SK-N-SH (cell line): ENCODE measurements at regions not wholly inside any gene's neighbourhood (a gene's known extent, or its start where the extent isn't known, plus 50 kb on each side); places are given as distances from the start of the nearest gene placed in this dataset.

Source experiments
- CTCF ChIA-PET: fragments of 300-600, 350-600 bp; formaldehyde crosslinking; extraction: SDS; loops from one replicate; lab custom pipeline; 2021; lab: Yijun Ruan, JAX
- POLR2A ChIA-PET: fragments of 350-600 bp; sonication (Branson Sonifier 250); formaldehyde crosslinking; extraction: SDS; loops from one replicate; lab custom pipeline; 2020; ENCODE audit warnings: antibody characterized with exemption, inconsistent platforms; lab: Yijun Ruan, JAX
- DNase-seq: peaks from one replicate; pipeline ENCODE4 v3.0.0; 2012
- H2AFZ ChIP-seq: fragments of 200-600 bp; sonication (generic); 2 replicates; pipeline ENCODE4 v1.8.1; 2016; ENCODE audit warnings: antibody characterized with exemption, mild to moderate bottlenecking, low read depth
- H3F3A ChIP-seq: fragments of 200-600 bp; sonication (generic); replicated peaks from 2 replicates; pipeline ENCODE3; 2016; ENCODE audit warnings: antibody characterized with exemption, mild to moderate bottlenecking; ENCODE audit not compliant: insufficient read depth
- H3K27ac ChIP-seq, 2 experiments: fragments of 200-500 bp in 1 of 2; fragments of 200-600 bp in 1 of 2; sonication (Bioruptor generic) in 1 of 2; sonication (generic), shearing (Covaris generic) in 1 of 2; 2 replicates each; pipeline versions ENCODE4 v1.5.1 to v1.6.1; 2014 to 2016; ENCODE audit warnings: low read depth in 2 of 2, inconsistent platforms in 1 of 2, low read length in 1 of 2, mild to moderate bottlenecking in 1 of 2, mixed read lengths in 1 of 2
- H3K27me3 ChIP-seq: fragments of 200-600 bp; sonication (generic), shearing (Covaris generic); 2 replicates; pipeline ENCODE4 v1.6.1; 2016; ENCODE audit warnings: mixed run types; ENCODE audit not compliant: insufficient read depth
- H3K36me3 ChIP-seq, 2 experiments: fragments of 200-500 bp in 1 of 2; fragments of 200-600 bp in 1 of 2; sonication (Bioruptor generic) in 1 of 2; sonication (generic) in 1 of 2; replicated peaks in 1 of 2; 2 replicates each; pipeline versions ENCODE3 to v1.5.1; 2014 to 2016; ENCODE audit warnings: low read length in 1 of 2, mild to moderate bottlenecking in 1 of 2; ENCODE audit not compliant: insufficient read depth in 2 of 2, control insufficient read depth in 1 of 2
- H3K4me1 ChIP-seq, 2 experiments: fragments of 200-500 bp in 1 of 2; fragments of 200-600 bp in 1 of 2; sonication (Bioruptor generic) in 1 of 2; sonication (generic), shearing (Covaris generic) in 1 of 2; 2 replicates each; pipeline versions ENCODE4 v1.5.1 to v1.6.1; 2014 to 2016; ENCODE audit warnings: low read depth in 1 of 2, low read length in 1 of 2, mixed run types in 1 of 2; ENCODE audit not compliant: insufficient read depth in 2 of 2, control insufficient read depth in 1 of 2
- H3K4me2 ChIP-seq: fragments of 200-600 bp; sonication (generic), shearing (Covaris generic); 2 replicates; pipeline ENCODE4 v1.6.1; 2017; ENCODE audit warnings: mixed run types
- H3K4me3 ChIP-seq, 2 experiments: fragments of 200-500 bp in 1 of 2; fragments of 200-600 bp in 1 of 2; sonication (Bioruptor generic) in 1 of 2; sonication (generic), shearing (Covaris generic) in 1 of 2; 2 replicates each; pipeline versions ENCODE4 v1.5.1 to v1.8.1; 2014 to 2016; ENCODE audit warnings: low read depth in 2 of 2, inconsistent platforms in 1 of 2, low read length in 1 of 2, mild to moderate bottlenecking in 1 of 2, mixed read lengths in 1 of 2, moderate library complexity in 1 of 2
- H3K79me2 ChIP-seq: fragments of 200-600 bp; sonication (generic); 2 replicates; pipeline ENCODE4 v1.8.1; 2017; ENCODE audit warnings: mild to moderate bottlenecking; ENCODE audit not compliant: insufficient read depth
- H3K9ac ChIP-seq: fragments of 200-600 bp; sonication (generic); 2 replicates; pipeline ENCODE4 v1.6.1; 2017; ENCODE audit warnings: mixed run types
- H3K9me2 ChIP-seq: fragments of 200-600 bp; sonication (generic); 2 replicates; pipeline ENCODE4 v1.6.1; 2017; ENCODE audit warnings: mixed run types
- H3K9me3 ChIP-seq: fragments of 200-600 bp; sonication (generic); 2 replicates; pipeline ENCODE4 v1.6.1; 2017; ENCODE audit warnings: mixed run types, mild to moderate bottlenecking, moderate library complexity
- H4K20me1 ChIP-seq: fragments of 200-600 bp; sonication (generic); 2 replicates; pipeline ENCODE4 v1.6.1; 2017; ENCODE audit warnings: mild to moderate bottlenecking, mixed run types; ENCODE audit not compliant: insufficient read depth
- CHD2 ChIP-seq: fragments of 150-350 bp; IDR thresholded peaks from 2 replicates; pipeline ENCODE4 v1.6.1; 2018; ENCODE audit warnings: low read length; ENCODE audit not compliant: partially characterized antibody
- ELF1 ChIP-seq: IDR thresholded peaks from 2 replicates; pipeline ENCODE4 v1.4.0; 2012
- EZH2phosphoT487 ChIP-seq: fragments of 200-600 bp; sonication (generic); IDR thresholded peaks from 2 replicates; pipeline ENCODE4 v1.6.1; 2017; ENCODE audit warnings: low read depth, mixed run types, mild to moderate bottlenecking, antibody characterized with exemption, moderate library complexity, borderline replicate concordance
- FOSL2 ChIP-seq: IDR thresholded peaks from 2 replicates; pipeline ENCODE4 v1.4.0; 2012; ENCODE audit warnings: low read depth, mild to moderate bottlenecking, moderate library complexity, borderline replicate concordance
- GABPA ChIP-seq: IDR thresholded peaks from 2 replicates; pipeline ENCODE4 v1.4.0; 2012; ENCODE audit warnings: low read depth, mild to moderate bottlenecking
- JUND ChIP-seq: IDR thresholded peaks from 2 replicates; pipeline ENCODE4 v1.4.0; 2012
- NFIC ChIP-seq: IDR thresholded peaks from 2 replicates; pipeline ENCODE4 v1.4.0; 2012; ENCODE audit warnings: borderline replicate concordance
- NRF1 ChIP-seq: IDR thresholded peaks from 2 replicates; pipeline ENCODE4 v1.6.1; 2012; ENCODE audit warnings: low read depth, mild to moderate bottlenecking, low read length
- POLR2AphosphoS5 ChIP-seq: IDR thresholded peaks from 2 replicates; pipeline ENCODE4 v1.6.1; 2012; ENCODE audit warnings: low read depth, low read length
- RCOR1 ChIP-seq: fragments of 150-350 bp; IDR thresholded peaks from 2 replicates; pipeline ENCODE4 v1.6.1; 2017; ENCODE audit warnings: antibody characterized with exemption, low read length
- SIN3A ChIP-seq: IDR thresholded peaks from 2 replicates; pipeline ENCODE4 v1.6.1; 2012; ENCODE audit warnings: low read depth, mild to moderate bottlenecking, low read length, moderate library complexity, borderline replicate concordance
- TCF12 ChIP-seq: IDR thresholded peaks from 2 replicates; pipeline ENCODE4 v1.4.0; 2012
- WGBS: methylation state at CpG from one replicate; pipeline ENCODE4 v1.1.6; 2017; ENCODE audit warnings: low lambda C conversion rate; 5-methylcytosine and 5-hydroxymethylcytosine counted together
- TF ChIP-seq, protein P1 (sequence below): fragments of 200-600 bp; sonication (generic); IDR thresholded peaks from 2 replicates; pipeline ENCODE4 v1.6.1; 2017; ENCODE audit warnings: antibody characterized with exemption, mild to moderate bottlenecking, moderate library complexity
- TF ChIP-seq, protein P2 (sequence below): fragments of 150-350 bp; IDR thresholded peaks from 2 replicates; pipeline ENCODE4 v1.6.1; 2017; ENCODE audit warnings: antibody characterized with exemption, low read length, low read depth, borderline replicate concordance
- TF ChIP-seq, protein P3 (sequence below): IDR thresholded peaks from 2 replicates; pipeline ENCODE4 v1.6.1; 2012; ENCODE audit warnings: mild to moderate bottlenecking, low read depth, low read length, moderate library complexity

DNA sequence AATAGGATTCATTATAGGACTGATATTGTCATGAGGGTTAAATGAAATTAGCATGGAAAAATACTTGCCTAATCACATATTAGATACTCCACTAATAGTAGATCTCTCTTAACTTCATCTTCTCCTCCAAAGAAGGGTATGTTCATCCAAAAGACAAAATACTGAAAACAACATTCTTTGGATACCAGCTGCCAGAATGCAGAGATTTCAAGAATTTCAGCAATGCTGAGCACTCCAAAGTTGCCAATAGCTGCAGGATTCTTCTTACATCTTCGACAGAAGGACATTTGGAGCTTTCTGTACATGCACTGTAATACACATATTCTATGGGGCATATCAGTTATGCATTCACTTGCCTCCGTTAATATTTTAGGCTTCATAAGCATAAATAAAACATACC is 436.5 kb downstream of the HAPSTR1 start:
- WGBS = 23% methylated on average over 2 of the region's 2 CpGs
- Histone ChIP-seq H3F3A (no peaks in the 10 kb centered on the region), H3K4me3 (no peak overlapping the region), H3K79me2 (no peaks in the 10 kb centered on the region), H2AFZ (no peak overlapping the region), H3K9me2 (no peaks in the 10 kb centered on the region), H3K4me2 (no peak overlapping the region), H3K9me3 (no peaks in the 10 kb centered on the region), H3K4me1 (no peaks in the 10 kb centered on the region), H3K27me3 (no peaks in the 10 kb centered on the region), H4K20me1 (no peaks in the 10 kb centered on the region), H3K27ac (no peak overlapping the region), H3K36me3 (no peaks in the 10 kb centered on the region), H3K9ac (no peak overlapping the region)
- CTCF ChIA-PET = no interaction called here
- POLR2A ChIA-PET = no interaction called here
- TF ChIP-seq POLR2AphosphoS5 (no peak), FOSL2 (no peak), SIN3A (no peak), TCF12 (no peak), NRF1 (no peak), CHD2 (no peak), GABPA (no peak), JUND (no peak), ELF1 (no peak), EZH2phosphoT487 (no peak), NFIC (no peak), RCOR1 (no peak)
- TF ChIP-seq, protein P1, sequence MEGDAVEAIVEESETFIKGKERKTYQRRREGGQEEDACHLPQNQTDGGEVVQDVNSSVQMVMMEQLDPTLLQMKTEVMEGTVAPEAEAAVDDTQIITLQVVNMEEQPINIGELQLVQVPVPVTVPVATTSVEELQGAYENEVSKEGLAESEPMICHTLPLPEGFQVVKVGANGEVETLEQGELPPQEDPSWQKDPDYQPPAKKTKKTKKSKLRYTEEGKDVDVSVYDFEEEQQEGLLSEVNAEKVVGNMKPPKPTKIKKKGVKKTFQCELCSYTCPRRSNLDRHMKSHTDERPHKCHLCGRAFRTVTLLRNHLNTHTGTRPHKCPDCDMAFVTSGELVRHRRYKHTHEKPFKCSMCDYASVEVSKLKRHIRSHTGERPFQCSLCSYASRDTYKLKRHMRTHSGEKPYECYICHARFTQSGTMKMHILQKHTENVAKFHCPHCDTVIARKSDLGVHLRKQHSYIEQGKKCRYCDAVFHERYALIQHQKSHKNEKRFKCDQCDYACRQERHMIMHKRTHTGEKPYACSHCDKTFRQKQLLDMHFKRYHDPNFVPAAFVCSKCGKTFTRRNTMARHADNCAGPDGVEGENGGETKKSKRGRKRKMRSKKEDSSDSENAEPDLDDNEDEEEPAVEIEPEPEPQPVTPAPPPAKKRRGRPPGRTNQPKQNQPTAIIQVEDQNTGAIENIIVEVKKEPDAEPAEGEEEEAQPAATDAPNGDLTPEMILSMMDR = no peak
- TF ChIP-seq, protein P2, sequence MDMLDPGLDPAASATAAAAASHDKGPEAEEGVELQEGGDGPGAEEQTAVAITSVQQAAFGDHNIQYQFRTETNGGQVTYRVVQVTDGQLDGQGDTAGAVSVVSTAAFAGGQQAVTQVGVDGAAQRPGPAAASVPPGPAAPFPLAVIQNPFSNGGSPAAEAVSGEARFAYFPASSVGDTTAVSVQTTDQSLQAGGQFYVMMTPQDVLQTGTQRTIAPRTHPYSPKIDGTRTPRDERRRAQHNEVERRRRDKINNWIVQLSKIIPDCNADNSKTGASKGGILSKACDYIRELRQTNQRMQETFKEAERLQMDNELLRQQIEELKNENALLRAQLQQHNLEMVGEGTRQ = no peak
- TF ChIP-seq, protein P3, sequence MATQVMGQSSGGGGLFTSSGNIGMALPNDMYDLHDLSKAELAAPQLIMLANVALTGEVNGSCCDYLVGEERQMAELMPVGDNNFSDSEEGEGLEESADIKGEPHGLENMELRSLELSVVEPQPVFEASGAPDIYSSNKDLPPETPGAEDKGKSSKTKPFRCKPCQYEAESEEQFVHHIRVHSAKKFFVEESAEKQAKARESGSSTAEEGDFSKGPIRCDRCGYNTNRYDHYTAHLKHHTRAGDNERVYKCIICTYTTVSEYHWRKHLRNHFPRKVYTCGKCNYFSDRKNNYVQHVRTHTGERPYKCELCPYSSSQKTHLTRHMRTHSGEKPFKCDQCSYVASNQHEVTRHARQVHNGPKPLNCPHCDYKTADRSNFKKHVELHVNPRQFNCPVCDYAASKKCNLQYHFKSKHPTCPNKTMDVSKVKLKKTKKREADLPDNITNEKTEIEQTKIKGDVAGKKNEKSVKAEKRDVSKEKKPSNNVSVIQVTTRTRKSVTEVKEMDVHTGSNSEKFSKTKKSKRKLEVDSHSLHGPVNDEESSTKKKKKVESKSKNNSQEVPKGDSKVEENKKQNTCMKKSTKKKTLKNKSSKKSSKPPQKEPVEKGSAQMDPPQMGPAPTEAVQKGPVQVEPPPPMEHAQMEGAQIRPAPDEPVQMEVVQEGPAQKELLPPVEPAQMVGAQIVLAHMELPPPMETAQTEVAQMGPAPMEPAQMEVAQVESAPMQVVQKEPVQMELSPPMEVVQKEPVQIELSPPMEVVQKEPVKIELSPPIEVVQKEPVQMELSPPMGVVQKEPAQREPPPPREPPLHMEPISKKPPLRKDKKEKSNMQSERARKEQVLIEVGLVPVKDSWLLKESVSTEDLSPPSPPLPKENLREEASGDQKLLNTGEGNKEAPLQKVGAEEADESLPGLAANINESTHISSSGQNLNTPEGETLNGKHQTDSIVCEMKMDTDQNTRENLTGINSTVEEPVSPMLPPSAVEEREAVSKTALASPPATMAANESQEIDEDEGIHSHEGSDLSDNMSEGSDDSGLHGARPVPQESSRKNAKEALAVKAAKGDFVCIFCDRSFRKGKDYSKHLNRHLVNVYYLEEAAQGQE = no peak
- no peak for DNase-seq
